HS-5 (cell line): ENCODE measurements at regions not wholly inside any gene's neighbourhood (a gene's known extent, or its start where the extent isn't known, plus 50 kb on each side); places are given as distances from the start of the nearest gene placed in this dataset.

Experiments used
- DNase-seq: peaks from one replicate; pipeline ENCODE4 v3.0.0-alpha.2; 2012; ENCODE audit warnings: low read depth

- no peak for DNase-seq
Observed at GRCh38 chr11:116642481-116642880, 130.3 kb downstream of the BUD13 start.

- no peak for DNase-seq
Observed at GRCh38 chr11:116641561-116642045, 131.2 kb downstream of the BUD13 start.

- no peak for DNase-seq
Observed at GRCh38 chr11:116640641-116641402, 132.0 kb downstream of the BUD13 start.

GRCh38 chr11:116638463-116638862, 134.3 kb downstream of the BUD13 start:
- DNase-seq: no peak

- no peak for DNase-seq
Observed at GRCh38 chr11:116637766-116638165, 135.0 kb downstream of the BUD13 start.

- no peak for DNase-seq
Observed at GRCh38 chr11:116636341-116636929, 136.4 kb downstream of the BUD13 start.

GRCh38 chr11:116631201-116631600, 141.6 kb downstream of the BUD13 start:
- no peak for DNase-seq

GRCh38 chr11:116618461-116618860, 154.3 kb downstream of the BUD13 start:
- DNase-seq: no peak

- DNase-seq: no peak
Observed at GRCh38 chr11:116615211-116615865, 157.4 kb downstream of the BUD13 start.

- no peak for DNase-seq
Observed at GRCh38 chr11:116614306-116615210, 158.2 kb downstream of the BUD13 start.

- DNase-seq: no peak
Observed at GRCh38 chr11:116613206-116613875, 159.4 kb downstream of the BUD13 start.

GRCh38 chr11:116611998-116612620, 160.7 kb downstream of the BUD13 start:
- no peak for DNase-seq

- DNase-seq: no peak
Observed at GRCh38 chr11:116610190-116610589, 162.6 kb downstream of the BUD13 start.

GRCh38 chr11:116607027-116607426, 165.8 kb downstream of the BUD13 start:
- no peak for DNase-seq

GRCh38 chr11:116605543-116606459, 167.0 kb downstream of the BUD13 start:
- no peak for DNase-seq

- DNase-seq: no peak
Observed at GRCh38 chr11:116603728-116604323, 169.0 kb downstream of the BUD13 start.

GRCh38 chr11:116602637-116602942, 170.2 kb downstream of the BUD13 start:
- DNase-seq: no peak

GRCh38 chr11:116601814-116602636, 170.8 kb downstream of the BUD13 start:
- peak; percentile 5 for DNase-seq

GRCh38 chr11:116600930-116601329, 171.9 kb downstream of the BUD13 start:
- DNase-seq: no peak
